ENCODE measurements at regions not wholly inside any gene's neighbourhood (a gene's known extent, or its start where the extent isn't known, plus 50 kb on each side); places are given as distances from the start of the nearest gene placed in this dataset.

- DNase-seq (ENCODE audit: low spot score) = no peak
Measured at GRCh38 chr17:69900101-69900500, 174.9 kb upstream of the KCNJ16 start.

- no peak for DNase-seq (ENCODE audit: low spot score)
Measured at GRCh38 chr17:69900829-69901228, 174.2 kb upstream of the KCNJ16 start.

- no peak for DNase-seq (ENCODE audit: low spot score)
Measured at GRCh38 chr17:69906306-69906705, 168.7 kb upstream of the KCNJ16 start.

DNA sequence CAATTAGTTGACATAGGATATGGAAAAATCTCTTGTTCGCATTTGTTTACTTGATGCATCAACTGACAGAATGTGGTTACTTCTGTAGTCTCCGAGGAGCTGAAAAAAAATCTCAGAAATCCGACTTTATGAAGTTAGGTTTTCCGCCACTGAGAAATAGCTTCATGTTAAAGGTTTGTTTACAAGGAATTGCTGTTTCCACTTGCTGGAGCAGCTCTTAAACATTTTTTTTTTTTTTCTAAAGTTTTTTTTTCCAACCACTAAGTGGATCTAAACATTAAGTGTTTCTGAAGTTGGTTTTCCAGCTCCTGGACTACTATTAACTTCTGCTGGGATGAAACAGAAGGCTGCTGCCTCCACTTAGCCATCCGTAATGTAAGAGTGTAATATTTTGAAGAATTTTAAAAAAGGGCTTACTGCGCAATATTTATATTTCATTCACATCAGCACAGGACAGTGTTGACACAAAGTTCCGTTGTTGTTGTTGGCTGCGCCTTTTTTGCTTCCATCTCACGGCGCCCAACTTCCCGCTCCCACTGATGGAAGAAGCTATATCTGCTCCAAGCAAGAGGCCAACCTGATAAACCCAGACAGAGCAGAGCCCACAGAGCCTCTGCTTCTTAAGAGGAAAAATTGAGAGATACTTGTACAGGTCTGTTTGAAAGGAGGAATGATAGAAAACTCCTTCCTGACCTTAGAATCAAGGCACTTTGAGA is 167.7 kb upstream of the KCNJ16 start:
- DNase-seq (ENCODE audit: low spot score) = no peak

DNA sequence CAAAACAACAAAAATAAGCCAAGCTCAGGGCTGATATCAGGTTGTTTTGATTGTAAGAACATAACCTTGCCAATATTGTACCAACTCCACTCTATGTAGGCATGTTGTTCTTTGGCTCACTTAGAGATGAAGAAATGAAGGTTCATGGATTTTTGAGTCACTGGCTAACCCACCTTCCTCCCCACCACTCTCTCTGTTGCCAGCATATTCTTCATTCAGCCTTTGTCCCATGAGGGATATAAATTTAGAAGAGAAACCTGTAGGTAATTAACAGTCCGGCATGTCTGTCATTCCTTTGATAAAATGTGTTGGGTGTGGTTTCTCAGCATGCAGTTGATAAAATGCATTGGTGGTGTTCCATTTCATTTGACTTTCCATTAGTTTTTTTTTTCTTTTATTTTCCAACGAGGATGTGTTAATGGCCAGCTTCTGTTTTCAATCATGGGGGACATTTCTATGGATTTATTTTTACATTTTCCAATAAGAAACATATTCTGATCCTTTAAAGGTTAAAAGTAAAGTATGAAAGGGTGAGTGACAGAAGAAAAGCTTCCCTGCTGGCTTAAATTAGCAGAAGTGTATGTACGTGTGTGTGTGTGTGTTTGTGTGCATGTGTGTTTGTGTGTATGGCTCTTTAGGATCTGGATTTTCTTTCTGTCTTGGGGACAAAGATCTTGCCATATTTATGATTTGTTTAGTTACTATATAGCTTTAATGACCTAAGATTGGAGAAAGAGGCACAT is 166.2 kb upstream of the KCNJ16 start:
- no peak for DNase-seq (ENCODE audit: low spot score)

DNA sequence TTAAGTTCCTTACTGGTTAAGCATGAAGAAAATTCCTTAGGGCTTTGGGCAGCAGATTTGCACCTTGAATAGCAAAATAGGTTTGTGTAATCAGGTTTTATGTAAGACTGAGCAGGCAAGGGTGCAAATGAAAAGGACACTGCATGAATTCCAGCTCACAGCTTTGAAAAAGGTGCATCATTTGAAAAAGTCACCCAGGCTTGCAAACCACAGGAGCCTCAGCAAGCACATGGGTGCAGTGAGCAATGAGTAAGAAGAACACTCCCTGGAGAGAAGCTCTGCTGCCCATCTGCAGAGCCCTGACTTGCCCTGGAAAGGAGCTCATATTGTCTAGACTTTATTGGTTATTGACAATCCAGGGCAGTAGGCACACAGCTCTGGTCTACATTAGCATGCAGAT is 165.6 kb upstream of the KCNJ16 start:
- no peak for DNase-seq (ENCODE audit: low spot score)

DNA sequence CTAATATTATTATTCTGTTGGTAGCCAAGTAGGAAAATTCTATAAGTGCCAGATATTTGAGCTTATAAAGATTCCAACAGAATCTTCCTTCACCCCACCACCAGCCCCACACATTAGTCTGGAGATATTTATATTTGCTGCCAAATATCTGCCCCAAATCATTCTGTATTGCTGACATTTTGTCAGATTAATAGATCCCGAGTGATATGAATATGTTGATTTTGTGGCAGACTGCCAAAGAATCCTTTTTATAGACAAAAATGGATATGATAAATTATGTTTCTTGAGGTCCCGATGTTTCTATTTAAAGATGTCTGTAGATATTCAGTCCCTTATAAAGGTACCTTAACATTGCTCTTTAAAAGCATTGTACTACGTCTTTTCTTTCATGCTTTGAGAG is 162.2 kb upstream of the KCNJ16 start:
- DNase-seq (ENCODE audit: low spot score) = no peak

GRCh38 chr17:69913216-69913615 is 161.8 kb upstream of the KCNJ16 start:
- DNase-seq (ENCODE audit: low spot score) = no peak

DNA sequence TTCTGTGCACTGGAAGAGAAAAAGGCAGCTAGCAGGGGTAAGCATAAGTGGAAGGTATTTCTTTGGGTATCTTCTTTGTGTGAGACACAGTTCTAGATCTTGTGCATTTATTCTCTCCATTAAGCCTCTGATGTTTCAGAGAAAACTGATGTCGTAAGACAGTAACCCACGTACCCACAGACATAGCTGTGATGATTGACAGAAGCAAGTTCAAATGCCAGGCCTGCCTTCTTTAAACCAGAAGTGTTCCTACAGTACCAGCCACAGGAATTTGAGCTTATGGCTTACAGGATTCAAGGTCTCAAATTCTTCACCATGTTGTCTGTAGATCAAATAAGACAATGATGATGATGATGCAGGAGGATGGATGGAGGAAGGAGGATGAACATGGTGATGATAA is 161.4 kb upstream of the KCNJ16 start:
- no peak for DNase-seq (ENCODE audit: low spot score)

GRCh38 chr17:69914520-69914919 is 160.5 kb upstream of the KCNJ16 start:
- no peak for DNase-seq (ENCODE audit: low spot score)

- no peak for DNase-seq (ENCODE audit: low spot score)
Measured at GRCh38 chr17:69916761-69917160, 158.3 kb upstream of the KCNJ16 start.

DNA sequence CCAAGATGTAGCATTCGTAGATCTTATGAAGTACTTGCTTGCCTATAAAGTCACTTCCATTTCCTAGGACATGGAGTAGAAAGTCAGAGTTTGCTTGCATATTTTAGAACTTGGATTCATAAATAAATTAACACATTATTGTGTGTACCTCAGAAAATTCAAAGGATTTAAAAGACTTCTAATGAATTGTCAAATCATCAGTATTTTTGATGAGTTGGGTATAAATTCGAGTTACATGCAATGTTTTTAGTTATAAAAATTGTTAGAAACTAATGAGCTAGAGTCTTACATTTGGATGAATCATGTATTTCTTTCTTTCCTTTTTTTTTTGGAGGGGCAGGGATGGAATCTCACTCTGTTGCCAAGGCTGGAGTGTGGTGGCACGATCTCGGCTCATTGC is 156.9 kb upstream of the KCNJ16 start:
- DNase-seq (ENCODE audit: low spot score) = no peak

GRCh38 chr17:69919789-69920188 is 155.2 kb upstream of the KCNJ16 start:
- no peak for DNase-seq (ENCODE audit: low spot score)

DNA sequence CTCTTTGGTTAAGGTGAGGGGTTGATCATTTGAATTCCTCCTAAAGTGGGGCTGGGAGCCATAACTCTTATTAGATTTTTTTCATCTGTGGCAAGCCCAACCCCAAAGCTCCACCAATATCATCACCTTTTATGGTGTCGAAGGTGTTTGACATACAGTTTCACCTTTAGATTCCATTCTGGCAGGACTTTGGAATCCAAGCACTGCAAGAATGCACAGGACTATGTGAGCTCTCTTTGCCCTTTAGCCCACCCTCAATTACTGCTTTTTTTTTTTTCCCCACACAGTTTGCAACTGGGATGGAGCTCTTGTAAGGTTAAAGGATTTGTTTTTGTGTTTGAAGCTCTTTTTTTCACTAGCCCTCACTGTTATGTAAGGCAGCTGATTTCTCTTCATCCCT is 154.0 kb upstream of the KCNJ16 start:
- DNase-seq (ENCODE audit: low spot score) = no peak

GRCh38 chr17:69928611-69929010 is 146.4 kb upstream of the KCNJ16 start:
- no peak for DNase-seq (ENCODE audit: low spot score)

DNA sequence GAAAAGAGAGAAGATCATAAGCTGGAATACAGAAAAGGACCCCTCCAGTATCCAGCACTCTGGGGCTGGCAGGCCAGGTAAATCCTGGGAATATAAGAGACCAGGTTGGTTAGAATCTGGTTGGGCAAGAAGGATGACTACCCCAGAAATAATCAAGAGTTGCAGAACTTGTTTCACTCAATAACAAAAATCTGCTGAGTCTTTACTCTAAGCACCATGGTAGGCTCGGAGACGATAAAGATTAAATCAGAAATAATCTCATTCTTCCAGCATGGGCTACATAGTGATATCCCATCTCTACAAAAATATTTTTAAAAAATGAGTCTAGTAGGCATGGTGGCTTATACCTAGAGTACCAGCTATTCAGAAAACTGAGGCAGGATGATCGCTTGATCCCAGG is 138.0 kb upstream of the KCNJ16 start:
- no peak for DNase-seq (ENCODE audit: low spot score)

- DNase-seq (ENCODE audit: low spot score) = no peak
Measured at GRCh38 chr17:69943058-69943457, 132.0 kb upstream of the KCNJ16 start.

GRCh38 chr17:69944406-69944805 is 130.6 kb upstream of the KCNJ16 start:
- no peak for DNase-seq (ENCODE audit: low spot score)

- no peak for DNase-seq (ENCODE audit: low spot score)
Measured at GRCh38 chr17:69945698-69946185, 129.3 kb upstream of the KCNJ16 start.

GRCh38 chr17:69947027-69947759 is 127.8 kb upstream of the KCNJ16 start:
- DNase-seq (ENCODE audit: low spot score) = no peak

DNA sequence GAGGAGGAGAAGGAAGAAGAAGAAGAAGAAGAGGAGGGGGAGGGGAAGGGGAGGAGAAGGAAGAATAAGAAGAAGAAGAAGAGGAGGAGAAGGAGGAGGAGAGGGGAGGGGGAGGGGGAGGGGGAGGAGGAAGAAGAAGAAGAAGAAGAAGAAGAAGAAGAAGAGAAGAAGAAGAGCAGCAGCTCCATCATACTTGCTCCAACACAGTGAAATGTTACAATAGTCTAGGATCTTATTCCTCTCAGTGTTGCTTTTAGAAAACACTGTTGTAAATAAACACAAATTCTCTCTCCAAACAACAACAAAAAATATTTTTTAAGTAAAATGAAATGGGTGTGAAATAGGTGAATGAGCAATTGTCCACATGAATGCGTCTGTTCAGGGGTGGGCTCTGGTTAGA is 126.6 kb upstream of the KCNJ16 start:
- no peak for DNase-seq (ENCODE audit: low spot score)

DNA sequence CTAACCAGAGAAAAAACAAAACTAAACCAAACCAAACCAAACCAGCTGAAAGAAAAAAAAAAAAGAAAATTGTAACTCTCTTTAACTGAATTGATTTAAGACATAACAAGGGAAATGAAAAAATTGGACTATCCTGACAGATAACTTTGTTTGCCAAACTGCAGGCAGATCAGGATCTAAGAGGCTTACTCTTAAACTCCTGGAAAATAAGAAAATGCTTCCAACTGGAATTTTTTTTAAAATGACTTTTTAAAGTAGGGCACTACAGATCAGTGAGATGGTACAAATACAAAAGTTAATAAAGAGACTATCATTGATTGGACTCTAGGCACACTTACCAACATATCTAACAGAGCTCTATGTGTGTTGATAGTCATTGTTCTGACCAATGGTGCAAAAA is 125.5 kb upstream of the KCNJ16 start:
- DNase-seq (ENCODE audit: low spot score) = no peak

Data from ecto neural progenitor cell (in vitro differentiated cells).